Nephron (organoid): ENCODE measurements at regions not wholly inside any gene's neighbourhood (a gene's known extent, or its start where the extent isn't known, plus 50 kb on each side); places are given as distances from the start of the nearest gene placed in this dataset.

Source experiments
- H3K27ac Mint-ChIP-seq, 3 experiments: 2 replicates each; pipeline ENCODE4 v1.8.0; 2020; ENCODE audit warnings: mixed read lengths in 3 of 3, mild to moderate bottlenecking in 2 of 3, moderate library complexity in 1 of 3
- H3K27me3 Mint-ChIP-seq: 2 replicates; pipeline ENCODE4 v1.8.0; 2021; ENCODE audit warnings: low read depth, mild to moderate bottlenecking, moderate library complexity, mixed read lengths
- H3K36me3 Mint-ChIP-seq: 2 replicates; pipeline ENCODE4 v1.8.0; 2020; ENCODE audit warnings: low read depth, mixed read lengths
- H3K4me1 Mint-ChIP-seq: 2 replicates; pipeline ENCODE4 v1.8.0; 2020; ENCODE audit warnings: mixed read lengths
- H3K4me3 Mint-ChIP-seq, 3 experiments: 2 replicates each; pipeline ENCODE4 v1.8.0; 2020; ENCODE audit warnings: mild to moderate bottlenecking in 3 of 3, mixed read lengths in 3 of 3, moderate library complexity in 2 of 3
- H3K9me3 Mint-ChIP-seq: 2 replicates; pipeline ENCODE4 v1.8.0; 2020; ENCODE audit warnings: mixed read lengths
- TF ChIP-seq, protein P1 (sequence below), 3 experiments: fragments of 200-600 bp; sonication (generic); IDR thresholded peaks; one replicate each; pipeline ENCODE4 v1.5.0; 2021; ENCODE audit warnings: antibody characterized with exemption in 3 of 3; ENCODE audit not compliant: unreplicated experiment in 3 of 3

DNA sequence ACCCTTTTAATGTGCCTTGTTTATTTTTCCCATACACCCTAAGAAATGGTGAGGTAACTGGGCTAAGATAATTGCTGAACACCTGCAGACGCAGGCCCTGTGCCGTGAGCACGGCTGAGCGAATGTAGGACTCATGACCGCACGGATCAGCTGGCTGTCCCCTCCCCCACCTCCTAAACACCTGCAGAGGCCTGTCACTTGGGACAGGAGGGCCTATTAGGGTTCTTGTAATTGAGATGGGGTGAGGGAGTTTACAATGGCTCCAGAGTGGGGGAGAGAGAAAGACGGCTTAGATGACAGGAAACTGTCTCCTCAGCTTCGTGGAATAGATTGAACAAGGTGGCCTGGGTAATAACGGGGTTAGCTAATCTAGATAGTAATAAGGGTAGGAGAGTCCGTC lies 291.7 kb upstream of the HABP2 start:
- Mint-ChIP-seq H3K36me3 (no peaks in the 10 kb centered on the region), H3K4me3 (no peak overlapping the region), H3K9me3 (no peaks in the 10 kb centered on the region), H3K4me1 (peaks cover 43% of the 10 kb centered on the region), H3K27me3 (peaks cover 19% of the 10 kb centered on the region), H3K27ac (peak overlapping the region; percentile 2 to 56 (median 41))
- TF ChIP-seq, protein P1, sequence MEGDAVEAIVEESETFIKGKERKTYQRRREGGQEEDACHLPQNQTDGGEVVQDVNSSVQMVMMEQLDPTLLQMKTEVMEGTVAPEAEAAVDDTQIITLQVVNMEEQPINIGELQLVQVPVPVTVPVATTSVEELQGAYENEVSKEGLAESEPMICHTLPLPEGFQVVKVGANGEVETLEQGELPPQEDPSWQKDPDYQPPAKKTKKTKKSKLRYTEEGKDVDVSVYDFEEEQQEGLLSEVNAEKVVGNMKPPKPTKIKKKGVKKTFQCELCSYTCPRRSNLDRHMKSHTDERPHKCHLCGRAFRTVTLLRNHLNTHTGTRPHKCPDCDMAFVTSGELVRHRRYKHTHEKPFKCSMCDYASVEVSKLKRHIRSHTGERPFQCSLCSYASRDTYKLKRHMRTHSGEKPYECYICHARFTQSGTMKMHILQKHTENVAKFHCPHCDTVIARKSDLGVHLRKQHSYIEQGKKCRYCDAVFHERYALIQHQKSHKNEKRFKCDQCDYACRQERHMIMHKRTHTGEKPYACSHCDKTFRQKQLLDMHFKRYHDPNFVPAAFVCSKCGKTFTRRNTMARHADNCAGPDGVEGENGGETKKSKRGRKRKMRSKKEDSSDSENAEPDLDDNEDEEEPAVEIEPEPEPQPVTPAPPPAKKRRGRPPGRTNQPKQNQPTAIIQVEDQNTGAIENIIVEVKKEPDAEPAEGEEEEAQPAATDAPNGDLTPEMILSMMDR (IDR thresholded peaks at IDR 0.05; ENCODE audit: unreplicated experiment in 3 of 3): no peak

DNA sequence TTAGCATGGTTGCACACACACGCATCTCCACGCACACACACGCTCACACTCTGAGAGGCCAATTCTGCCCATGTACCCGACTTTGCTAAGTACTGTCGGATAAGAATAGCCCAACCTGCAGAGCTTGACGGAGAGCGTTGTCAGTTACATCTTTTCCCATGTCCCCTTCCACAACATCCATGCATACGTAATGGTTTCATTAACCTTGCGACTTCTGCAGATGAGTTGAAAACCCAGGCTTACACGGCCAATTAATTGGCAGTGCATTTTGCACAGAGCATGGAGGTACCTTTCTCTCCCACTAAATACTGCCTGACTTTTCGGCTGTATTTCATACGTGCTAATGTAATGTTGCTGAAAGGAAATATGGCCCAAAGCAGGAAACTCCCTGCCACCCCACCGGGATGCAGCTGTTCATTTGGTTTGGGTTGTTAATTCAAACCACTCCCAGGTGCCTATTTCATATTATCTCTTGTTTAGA lies 291.2 kb upstream of the HABP2 start:
- TF ChIP-seq, protein P1 (IDR thresholded peaks at IDR 0.05; ENCODE audit: unreplicated experiment in 3 of 3): no peak
- no peaks in the 10 kb centered on the region for H3K9me3 Mint-ChIP-seq
- peak overlapping the region in 2 of 3 experiments; percentile 2 to 31 for H3K27ac Mint-ChIP-seq
- H3K4me3 Mint-ChIP-seq: no peak overlapping the region
- H3K4me1 Mint-ChIP-seq: peaks cover 43% of the 10 kb centered on the region
- H3K27me3 Mint-ChIP-seq: peaks cover 19% of the 10 kb centered on the region
- H3K36me3 Mint-ChIP-seq: no peaks in the 10 kb centered on the region

DNA sequence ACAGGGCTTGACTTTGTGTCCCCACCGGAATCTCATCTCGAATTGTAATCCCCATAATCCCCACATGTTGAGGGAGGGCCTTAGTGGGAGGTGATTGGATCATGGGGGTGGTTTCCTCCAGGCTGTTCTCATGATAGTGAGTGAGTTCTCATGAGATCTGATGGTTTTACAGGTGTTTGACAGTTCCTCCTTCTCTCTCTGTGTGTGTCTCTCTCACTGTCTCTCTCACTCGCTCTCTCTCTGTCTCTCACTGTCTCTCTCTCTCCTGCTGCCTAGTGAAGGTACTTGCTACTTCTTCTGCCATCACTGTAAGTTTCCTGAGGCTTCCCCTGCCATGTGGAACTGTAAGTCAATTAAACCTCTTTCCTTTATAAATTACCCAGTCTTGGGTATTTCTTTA lies 289.8 kb upstream of the HABP2 start:
- peaks cover 49% of the 10 kb centered on the region for H3K4me1 Mint-ChIP-seq
- H3K27me3 Mint-ChIP-seq: peaks cover 13% of the 10 kb centered on the region

DNA sequence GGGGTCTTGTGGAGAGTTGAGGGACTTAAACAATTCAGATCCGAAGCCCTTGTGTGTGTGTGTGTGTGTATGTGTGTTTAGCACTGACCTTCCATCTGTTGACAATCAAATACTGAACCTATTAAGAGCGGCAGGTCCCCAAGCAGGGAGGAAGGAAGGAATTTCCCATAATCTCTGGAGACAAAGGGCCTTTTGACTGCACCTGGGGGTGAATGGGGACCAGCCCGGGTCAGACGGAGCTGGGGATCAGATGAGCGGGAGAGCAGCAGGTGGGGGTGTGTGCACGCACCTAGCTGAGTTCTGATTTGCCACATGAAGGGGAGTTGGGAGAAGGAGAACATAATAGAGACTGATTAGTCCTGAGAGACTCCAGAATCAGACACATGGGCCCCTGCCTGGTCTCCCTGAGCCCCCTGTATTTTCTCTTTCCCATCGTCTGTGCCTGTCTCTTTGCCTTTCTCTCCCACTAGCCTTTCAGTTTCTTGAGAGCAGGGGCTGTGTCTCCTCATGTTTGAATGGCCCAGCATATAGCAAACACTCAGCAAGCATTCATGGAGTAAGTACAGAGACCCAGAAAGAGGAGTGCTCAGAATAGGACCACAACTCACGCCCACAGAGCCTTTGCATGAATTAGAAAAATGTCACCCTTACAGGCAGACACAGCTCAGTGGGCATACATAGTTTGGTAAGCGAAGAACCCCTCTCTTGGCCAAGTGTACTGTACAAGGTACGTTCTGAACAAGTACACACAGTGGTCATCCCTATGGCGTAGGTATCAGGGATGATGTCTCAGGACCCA lies 288.3 kb upstream of the HABP2 start:
- Mint-ChIP-seq H3K4me1 (peaks cover 48% of the 10 kb centered on the region), H3K9me3 (no peaks in the 10 kb centered on the region), H3K27ac (no peak overlapping the region), H3K36me3 (no peaks in the 10 kb centered on the region), H3K27me3 (peaks cover 7% of the 10 kb centered on the region), H3K4me3 (no peak overlapping the region)
- TF ChIP-seq, protein P1 (IDR thresholded peaks at IDR 0.05; ENCODE audit: unreplicated experiment in 3 of 3): no peak

More for the DNA sequence above, 289.8 kb upstream of the HABP2 start:
- H3K36me3 Mint-ChIP-seq: no peaks in the 10 kb centered on the region
- H3K27ac Mint-ChIP-seq: peak overlapping the region in 1 of 3 experiments; percentile 17
- no peak overlapping the region for H3K4me3 Mint-ChIP-seq
- TF ChIP-seq, protein P1 (IDR thresholded peaks at IDR 0.05; ENCODE audit: unreplicated experiment in 3 of 3): no peak
- no peaks in the 10 kb centered on the region for H3K9me3 Mint-ChIP-seq

DNA sequence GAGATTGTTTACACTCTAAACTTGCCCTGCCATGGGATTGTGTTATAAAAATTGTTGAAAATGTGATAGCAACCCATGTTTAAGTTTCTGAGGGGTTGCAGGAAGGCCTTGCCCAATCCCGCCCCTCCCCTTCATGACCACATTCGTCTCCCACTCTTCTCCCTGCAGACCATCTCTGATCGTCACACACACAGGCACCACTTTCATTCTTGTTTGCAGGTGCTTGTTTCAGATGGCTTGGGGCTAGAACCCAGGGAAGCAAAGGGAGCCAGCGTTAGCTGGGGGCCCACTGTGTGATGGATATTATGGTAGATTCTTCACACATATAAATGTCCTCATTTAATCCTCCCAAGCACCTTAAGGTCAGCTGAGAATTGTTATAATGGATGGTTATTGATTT lies 286.7 kb upstream of the HABP2 start:
- TF ChIP-seq, protein P1 (IDR thresholded peaks at IDR 0.05; ENCODE audit: unreplicated experiment in 3 of 3): no peak
- Mint-ChIP-seq H3K9me3 (no peaks in the 10 kb centered on the region), H3K27me3 (no peaks in the 10 kb centered on the region), H3K4me1 (peaks cover 32% of the 10 kb centered on the region), H3K4me3 (no peak overlapping the region), H3K27ac (no peak overlapping the region), H3K36me3 (no peaks in the 10 kb centered on the region)
